GM12892 (cell line): ENCODE measurements at regions not wholly inside any gene's neighbourhood (a gene's known extent, or its start where the extent isn't known, plus 50 kb on each side); places are given as distances from the start of the nearest gene placed in this dataset.

Experiments used
- POLR2A ChIP-seq: IDR thresholded peaks from 2 replicates; pipeline ENCODE4 v1.6.1; 2011; ENCODE audit warnings: low read depth, low read length, control low read depth
- POLR2AphosphoS5 ChIP-seq: IDR thresholded peaks from 2 replicates; pipeline ENCODE4 v1.6.1; 2011; ENCODE audit warnings: low read depth, low read length, control low read depth

- TF ChIP-seq POLR2A, result no peak
- TF ChIP-seq POLR2AphosphoS5, result no peak
These were observed 92.1 kb upstream of the CLDN14 start for GRCh38 chr21:36572039-36572438.
